K562 (cell line): ENCODE measurements at regions not wholly inside any gene's neighbourhood (a gene's known extent, or its start where the extent isn't known, plus 50 kb on each side); places are given as distances from the start of the nearest gene placed in this dataset.

Experiments
- CEBPG ChIP-seq, 3 experiments: fragments of 200-800 bp in 1 of 3; sonication (Bioruptor generic) in 1 of 3; sonication (generic) in 1 of 3; formaldehyde crosslinking in 1 of 3; IDR thresholded peaks in 2 of 3; conservative IDR thresholded peaks in 1 of 3; 2 replicates each; pipeline versions ENCODE4 v1.6.1 to v1.8.0; 2016 to 2022; ENCODE audit warnings: missing compliant biosample characterization in 2 of 3, missing genetic modification characterization in 2 of 3, mild to moderate bottlenecking in 1 of 3, missing genetic modification reagents in 1 of 3
- E2F6 ChIP-seq, 2 experiments: IDR thresholded peaks; 2 replicates each; pipeline ENCODE4 v1.6.1; 2011; ENCODE audit warnings: borderline replicate concordance in 1 of 2, control low read depth in 1 of 2, low read depth in 1 of 2, low read length in 1 of 2, mild to moderate bottlenecking in 1 of 2, mixed read lengths in 1 of 2, moderate library complexity in 1 of 2; ENCODE audit not compliant: insufficient read depth in 1 of 2, insufficient read length in 1 of 2, poor library complexity in 1 of 2, severe bottlenecking in 1 of 2; ENCODE audit errors: extremely low read depth in 1 of 2
- HSF4 ChIP-seq: fragments of 250-450 bp; sonication (Bioruptor Pico); IDR thresholded peaks from 2 replicates; pipeline ENCODE4 v2.1.2; 2022; ENCODE audit warnings: mild to moderate bottlenecking, moderate library complexity, borderline replicate concordance
- ZBTB8A ChIP-seq: fragments of 450-650 bp; IDR thresholded peaks from 2 replicates; pipeline ENCODE4 v1.6.1; 2018; ENCODE audit warnings: mild to moderate bottlenecking, moderate library complexity; ENCODE audit not compliant: partially characterized antibody
- ZNF592 ChIP-seq: fragments of 450-650 bp; IDR thresholded peaks from 2 replicates; pipeline ENCODE4 v1.6.1; 2017; ENCODE audit warnings: antibody characterized with exemption, mild to moderate bottlenecking
- ZNF707 ChIP-seq: fragments of 250-450 bp; sonication (Bioruptor Pico); conservative IDR thresholded peaks from 2 replicates; pipeline ENCODE4 v1.8.0; 2022; ENCODE audit warnings: inconsistent platforms, mild to moderate bottlenecking, moderate library complexity
- ZNF76 ChIP-seq: fragments of 250-450 bp; sonication (Bioruptor Pico); IDR thresholded peaks from 2 replicates; pipeline ENCODE4 v1.4.0; 2020; ENCODE audit warnings: mild to moderate bottlenecking, moderate library complexity, borderline replicate concordance
- TF ChIP-seq, protein P1 (sequence below): fragments of 450-650 bp; IDR thresholded peaks from 2 replicates; pipeline ENCODE4 v1.6.1; 2016; ENCODE audit warnings: mild to moderate bottlenecking, moderate library complexity

DNA sequence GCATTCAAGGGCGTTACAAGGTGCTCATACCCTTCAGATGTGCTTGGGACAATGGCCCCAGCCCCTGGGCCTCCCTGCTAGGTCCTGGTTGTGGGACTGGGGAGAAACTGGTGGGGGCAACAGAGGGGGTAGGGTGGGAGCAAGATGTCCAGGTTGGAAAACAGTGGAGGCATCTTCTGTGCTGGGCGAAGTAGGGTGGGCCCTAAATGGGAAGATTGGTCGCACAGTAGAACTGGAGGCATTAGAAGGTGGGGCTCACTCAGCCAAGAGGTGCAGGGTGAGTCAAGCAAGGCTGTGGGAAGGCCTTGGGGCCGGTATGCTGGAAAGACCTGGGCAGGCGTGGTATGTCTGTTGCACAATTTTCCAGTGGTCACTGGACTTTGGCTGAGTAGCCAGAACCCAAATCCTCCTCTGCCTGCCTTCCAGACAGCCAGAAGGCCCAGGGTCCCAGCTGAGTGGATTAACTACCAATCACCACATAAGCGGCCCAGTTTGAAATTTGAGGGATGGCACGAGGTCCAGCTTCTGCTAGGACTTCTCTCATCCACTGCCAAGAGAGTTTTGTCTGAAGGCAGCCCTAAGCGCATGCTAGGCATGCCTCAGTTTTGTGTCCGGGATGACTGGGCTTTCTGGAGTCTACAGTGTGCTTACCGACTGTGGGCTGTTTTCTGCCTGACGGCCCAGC lies 74.5 kb downstream of the LSM3 start (continued):
- TF ChIP-seq, protein P1, sequence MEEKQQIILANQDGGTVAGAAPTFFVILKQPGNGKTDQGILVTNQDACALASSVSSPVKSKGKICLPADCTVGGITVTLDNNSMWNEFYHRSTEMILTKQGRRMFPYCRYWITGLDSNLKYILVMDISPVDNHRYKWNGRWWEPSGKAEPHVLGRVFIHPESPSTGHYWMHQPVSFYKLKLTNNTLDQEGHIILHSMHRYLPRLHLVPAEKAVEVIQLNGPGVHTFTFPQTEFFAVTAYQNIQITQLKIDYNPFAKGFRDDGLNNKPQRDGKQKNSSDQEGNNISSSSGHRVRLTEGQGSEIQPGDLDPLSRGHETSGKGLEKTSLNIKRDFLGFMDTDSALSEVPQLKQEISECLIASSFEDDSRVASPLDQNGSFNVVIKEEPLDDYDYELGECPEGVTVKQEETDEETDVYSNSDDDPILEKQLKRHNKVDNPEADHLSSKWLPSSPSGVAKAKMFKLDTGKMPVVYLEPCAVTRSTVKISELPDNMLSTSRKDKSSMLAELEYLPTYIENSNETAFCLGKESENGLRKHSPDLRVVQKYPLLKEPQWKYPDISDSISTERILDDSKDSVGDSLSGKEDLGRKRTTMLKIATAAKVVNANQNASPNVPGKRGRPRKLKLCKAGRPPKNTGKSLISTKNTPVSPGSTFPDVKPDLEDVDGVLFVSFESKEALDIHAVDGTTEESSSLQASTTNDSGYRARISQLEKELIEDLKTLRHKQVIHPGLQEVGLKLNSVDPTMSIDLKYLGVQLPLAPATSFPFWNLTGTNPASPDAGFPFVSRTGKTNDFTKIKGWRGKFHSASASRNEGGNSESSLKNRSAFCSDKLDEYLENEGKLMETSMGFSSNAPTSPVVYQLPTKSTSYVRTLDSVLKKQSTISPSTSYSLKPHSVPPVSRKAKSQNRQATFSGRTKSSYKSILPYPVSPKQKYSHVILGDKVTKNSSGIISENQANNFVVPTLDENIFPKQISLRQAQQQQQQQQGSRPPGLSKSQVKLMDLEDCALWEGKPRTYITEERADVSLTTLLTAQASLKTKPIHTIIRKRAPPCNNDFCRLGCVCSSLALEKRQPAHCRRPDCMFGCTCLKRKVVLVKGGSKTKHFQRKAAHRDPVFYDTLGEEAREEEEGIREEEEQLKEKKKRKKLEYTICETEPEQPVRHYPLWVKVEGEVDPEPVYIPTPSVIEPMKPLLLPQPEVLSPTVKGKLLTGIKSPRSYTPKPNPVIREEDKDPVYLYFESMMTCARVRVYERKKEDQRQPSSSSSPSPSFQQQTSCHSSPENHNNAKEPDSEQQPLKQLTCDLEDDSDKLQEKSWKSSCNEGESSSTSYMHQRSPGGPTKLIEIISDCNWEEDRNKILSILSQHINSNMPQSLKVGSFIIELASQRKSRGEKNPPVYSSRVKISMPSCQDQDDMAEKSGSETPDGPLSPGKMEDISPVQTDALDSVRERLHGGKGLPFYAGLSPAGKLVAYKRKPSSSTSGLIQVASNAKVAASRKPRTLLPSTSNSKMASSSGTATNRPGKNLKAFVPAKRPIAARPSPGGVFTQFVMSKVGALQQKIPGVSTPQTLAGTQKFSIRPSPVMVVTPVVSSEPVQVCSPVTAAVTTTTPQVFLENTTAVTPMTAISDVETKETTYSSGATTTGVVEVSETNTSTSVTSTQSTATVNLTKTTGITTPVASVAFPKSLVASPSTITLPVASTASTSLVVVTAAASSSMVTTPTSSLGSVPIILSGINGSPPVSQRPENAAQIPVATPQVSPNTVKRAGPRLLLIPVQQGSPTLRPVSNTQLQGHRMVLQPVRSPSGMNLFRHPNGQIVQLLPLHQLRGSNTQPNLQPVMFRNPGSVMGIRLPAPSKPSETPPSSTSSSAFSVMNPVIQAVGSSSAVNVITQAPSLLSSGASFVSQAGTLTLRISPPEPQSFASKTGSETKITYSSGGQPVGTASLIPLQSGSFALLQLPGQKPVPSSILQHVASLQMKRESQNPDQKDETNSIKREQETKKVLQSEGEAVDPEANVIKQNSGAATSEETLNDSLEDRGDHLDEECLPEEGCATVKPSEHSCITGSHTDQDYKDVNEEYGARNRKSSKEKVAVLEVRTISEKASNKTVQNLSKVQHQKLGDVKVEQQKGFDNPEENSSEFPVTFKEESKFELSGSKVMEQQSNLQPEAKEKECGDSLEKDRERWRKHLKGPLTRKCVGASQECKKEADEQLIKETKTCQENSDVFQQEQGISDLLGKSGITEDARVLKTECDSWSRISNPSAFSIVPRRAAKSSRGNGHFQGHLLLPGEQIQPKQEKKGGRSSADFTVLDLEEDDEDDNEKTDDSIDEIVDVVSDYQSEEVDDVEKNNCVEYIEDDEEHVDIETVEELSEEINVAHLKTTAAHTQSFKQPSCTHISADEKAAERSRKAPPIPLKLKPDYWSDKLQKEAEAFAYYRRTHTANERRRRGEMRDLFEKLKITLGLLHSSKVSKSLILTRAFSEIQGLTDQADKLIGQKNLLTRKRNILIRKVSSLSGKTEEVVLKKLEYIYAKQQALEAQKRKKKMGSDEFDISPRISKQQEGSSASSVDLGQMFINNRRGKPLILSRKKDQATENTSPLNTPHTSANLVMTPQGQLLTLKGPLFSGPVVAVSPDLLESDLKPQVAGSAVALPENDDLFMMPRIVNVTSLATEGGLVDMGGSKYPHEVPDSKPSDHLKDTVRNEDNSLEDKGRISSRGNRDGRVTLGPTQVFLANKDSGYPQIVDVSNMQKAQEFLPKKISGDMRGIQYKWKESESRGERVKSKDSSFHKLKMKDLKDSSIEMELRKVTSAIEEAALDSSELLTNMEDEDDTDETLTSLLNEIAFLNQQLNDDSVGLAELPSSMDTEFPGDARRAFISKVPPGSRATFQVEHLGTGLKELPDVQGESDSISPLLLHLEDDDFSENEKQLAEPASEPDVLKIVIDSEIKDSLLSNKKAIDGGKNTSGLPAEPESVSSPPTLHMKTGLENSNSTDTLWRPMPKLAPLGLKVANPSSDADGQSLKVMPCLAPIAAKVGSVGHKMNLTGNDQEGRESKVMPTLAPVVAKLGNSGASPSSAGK = peak; percentile 86
- TF ChIP-seq E2F6 (IDR thresholded peaks at IDR 0.05; ENCODE audit: borderline replicate concordance in 1 of 2, extremely low read depth in 1 of 2, insufficient read depth in 1 of 2, insufficient read length in 1 of 2, low read depth in 1 of 2, low read length in 1 of 2, poor library complexity in 1 of 2, severe bottlenecking in 1 of 2) (peak in 1 of 2 experiments; percentile 11), HSF4 (0 out of 2 replicates have a peak, but pooled peaks have one; percentile 66), ZNF707 (0 out of 2 replicates have a peak, but pooled peaks have one; percentile 36), CEBPG (CRISPR knock-in tag; IDR thresholded peaks at IDR 0.05) (peak; percentile 69), CEBPG (tag; conservative IDR thresholded peaks at IDR 0.05 in 1 of 2, IDR thresholded peaks at IDR 0.05 in 1 of 2) (peak; percentile 73 to 92), ZBTB8A (no peak), ZNF592 (peak; percentile 47), ZNF76 (CRISPR knock-in tag) (peak; percentile 60; the same call in 1 of the 2 replicates)
